ENCODE measurements at regions not wholly inside any gene's neighbourhood (a gene's known extent, or its start where the extent isn't known, plus 50 kb on each side); places are given as distances from the start of the nearest gene placed in this dataset.

DNA sequence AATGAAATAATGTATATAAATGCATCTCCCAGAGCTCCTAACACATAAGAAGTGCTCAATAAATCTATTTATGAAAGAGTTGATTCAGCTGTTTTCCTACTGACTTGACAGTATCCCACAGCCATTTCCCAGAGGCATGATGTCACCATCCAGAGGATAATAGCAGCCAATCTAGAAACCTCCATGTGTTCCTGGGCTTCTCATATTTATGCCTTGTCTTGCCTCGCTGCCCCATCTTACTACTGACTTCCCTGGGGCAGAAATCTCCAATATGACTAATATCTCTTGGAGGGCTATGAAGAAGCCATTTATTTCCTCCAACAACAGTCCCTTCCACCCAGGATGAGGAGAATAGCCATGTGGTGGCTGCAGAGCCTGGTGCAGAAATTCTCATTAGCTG lies 115.4 kb upstream of the NAV2 start:
- H3K4me3 ChIP-seq (ENCODE audit: low read depth, low read length, poor library complexity, severe bottlenecking), result no peak overlapping the region
- H3K27me3 ChIP-seq (ENCODE audit: insufficient read depth, low read length), result no peaks in the 10 kb centered on the region
- no peak overlapping the region for H3K9ac ChIP-seq (ENCODE audit: low read length)
- no peaks in the 10 kb centered on the region for H3K36me3 ChIP-seq (ENCODE audit: insufficient read depth, low read length)
- H4K20me1 ChIP-seq (ENCODE audit: insufficient read depth, low read length), result no peaks in the 10 kb centered on the region
- H3K9me2 ChIP-seq (ENCODE audit: low read depth, low read length), result no peaks in the 10 kb centered on the region
- H3K9me3 ChIP-seq (ENCODE audit: low read length), result no peaks in the 10 kb centered on the region
- H3K27ac ChIP-seq (ENCODE audit: low read depth, low read length, poor library complexity, severe bottlenecking), result no peak overlapping the region
- H3K4me1 ChIP-seq (ENCODE audit: insufficient read depth, low read length, severe bottlenecking), result no peaks in the 10 kb centered on the region
- TF ChIP-seq, protein P1, sequence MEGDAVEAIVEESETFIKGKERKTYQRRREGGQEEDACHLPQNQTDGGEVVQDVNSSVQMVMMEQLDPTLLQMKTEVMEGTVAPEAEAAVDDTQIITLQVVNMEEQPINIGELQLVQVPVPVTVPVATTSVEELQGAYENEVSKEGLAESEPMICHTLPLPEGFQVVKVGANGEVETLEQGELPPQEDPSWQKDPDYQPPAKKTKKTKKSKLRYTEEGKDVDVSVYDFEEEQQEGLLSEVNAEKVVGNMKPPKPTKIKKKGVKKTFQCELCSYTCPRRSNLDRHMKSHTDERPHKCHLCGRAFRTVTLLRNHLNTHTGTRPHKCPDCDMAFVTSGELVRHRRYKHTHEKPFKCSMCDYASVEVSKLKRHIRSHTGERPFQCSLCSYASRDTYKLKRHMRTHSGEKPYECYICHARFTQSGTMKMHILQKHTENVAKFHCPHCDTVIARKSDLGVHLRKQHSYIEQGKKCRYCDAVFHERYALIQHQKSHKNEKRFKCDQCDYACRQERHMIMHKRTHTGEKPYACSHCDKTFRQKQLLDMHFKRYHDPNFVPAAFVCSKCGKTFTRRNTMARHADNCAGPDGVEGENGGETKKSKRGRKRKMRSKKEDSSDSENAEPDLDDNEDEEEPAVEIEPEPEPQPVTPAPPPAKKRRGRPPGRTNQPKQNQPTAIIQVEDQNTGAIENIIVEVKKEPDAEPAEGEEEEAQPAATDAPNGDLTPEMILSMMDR (IDR thresholded peaks at IDR 0.05; ENCODE audit: low read length), result no peak
- no peak for TF ChIP-seq EZH2 (IDR thresholded peaks at IDR 0.05; ENCODE audit: borderline replicate concordance, low read length)
- no peak overlapping the region for H3K4me2 ChIP-seq (ENCODE audit: low read length)
- H2AFZ ChIP-seq (ENCODE audit: low read length), result no peak overlapping the region
- H3F3A ChIP-seq (ENCODE audit: insufficient read depth, low read length), result no peaks in the 10 kb centered on the region
- no peaks in the 10 kb centered on the region for H3K79me2 ChIP-seq (ENCODE audit: insufficient read depth, low read length)

DNA sequence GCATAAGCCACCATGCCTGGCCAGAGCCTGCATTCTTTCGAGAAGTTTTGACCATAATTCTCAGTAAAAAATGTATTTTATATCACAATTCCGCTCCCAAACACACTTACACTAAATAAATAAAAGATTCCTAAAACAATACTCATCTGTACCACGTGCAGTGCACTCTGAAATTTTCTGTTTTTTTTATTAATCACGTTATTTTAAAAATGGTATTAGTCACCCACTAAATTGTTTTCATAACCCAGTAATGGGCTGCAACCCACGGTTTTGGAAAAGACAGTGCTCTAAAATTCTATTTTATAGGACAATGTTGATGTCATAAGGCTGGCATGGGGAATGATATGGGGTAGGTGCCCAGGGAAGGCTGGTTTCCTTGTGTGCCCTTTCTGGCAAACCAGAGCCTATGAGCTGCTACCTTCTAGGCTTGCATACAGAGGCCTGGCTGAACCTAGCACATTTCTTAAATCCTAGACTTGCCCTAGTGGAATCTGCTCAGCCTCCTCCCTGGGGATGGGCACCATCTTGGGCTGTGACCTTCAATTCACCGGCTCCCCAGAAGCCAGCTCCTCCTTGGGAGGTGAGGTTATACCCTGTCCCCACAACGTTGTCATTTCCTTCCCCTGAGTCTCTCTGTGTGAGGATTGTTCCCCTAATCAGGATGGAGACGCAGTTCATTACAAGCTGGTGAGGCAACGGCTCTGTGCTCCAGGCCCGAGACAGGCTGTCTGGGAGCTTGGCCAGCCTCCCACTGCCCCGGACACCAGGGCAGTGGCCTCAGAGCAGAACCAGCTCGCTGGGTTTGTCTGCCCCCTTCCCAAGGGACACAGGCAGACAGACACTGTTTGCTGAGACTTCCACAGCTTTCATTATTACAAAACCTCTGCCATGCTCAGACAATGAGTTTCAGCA lies 116.5 kb upstream of the NAV2 start:
- Histone ChIP-seq H3K4me3 (ENCODE audit: low read depth, low read length, poor library complexity, severe bottlenecking) (no peak overlapping the region), H3K9me3 (ENCODE audit: low read length) (no peaks in the 10 kb centered on the region), H4K20me1 (ENCODE audit: insufficient read depth, low read length) (no peaks in the 10 kb centered on the region), H3K4me2 (ENCODE audit: low read length) (no peak overlapping the region), H3K27ac (ENCODE audit: low read depth, low read length, poor library complexity, severe bottlenecking) (no peak overlapping the region), H3K4me1 (ENCODE audit: insufficient read depth, low read length, severe bottlenecking) (no peaks in the 10 kb centered on the region), H3K27me3 (ENCODE audit: insufficient read depth, low read length) (no peaks in the 10 kb centered on the region), H2AFZ (ENCODE audit: low read length) (no peak overlapping the region), H3K79me2 (ENCODE audit: insufficient read depth, low read length) (no peaks in the 10 kb centered on the region), H3K9me2 (ENCODE audit: low read depth, low read length) (no peaks in the 10 kb centered on the region), H3K36me3 (ENCODE audit: insufficient read depth, low read length) (no peaks in the 10 kb centered on the region), H3F3A (ENCODE audit: insufficient read depth, low read length) (no peaks in the 10 kb centered on the region), H3K9ac (ENCODE audit: low read length) (no peak overlapping the region)
- no peak for TF ChIP-seq EZH2 (IDR thresholded peaks at IDR 0.05; ENCODE audit: borderline replicate concordance, low read length)
- TF ChIP-seq, protein P1 (IDR thresholded peaks at IDR 0.05; ENCODE audit: low read length), result no peak

DNA sequence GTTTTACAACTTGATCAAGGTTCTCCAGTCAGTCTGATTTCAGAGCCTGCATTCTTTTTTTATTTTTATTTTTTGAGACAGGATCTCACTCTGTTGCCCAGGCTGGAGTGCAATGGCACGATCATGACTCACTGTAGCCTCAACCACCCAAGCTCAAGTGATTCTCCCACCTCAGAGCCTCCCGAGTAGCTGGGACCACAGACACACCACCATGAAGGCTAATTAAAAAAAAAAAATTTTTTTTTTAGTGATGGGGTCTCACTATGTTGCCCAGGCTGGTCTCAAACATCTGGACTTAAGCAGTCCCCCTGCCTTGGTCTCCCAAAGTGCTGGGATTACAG lies 117.2 kb upstream of the NAV2 start:
- Histone ChIP-seq H3F3A (ENCODE audit: insufficient read depth, low read length) (no peaks in the 10 kb centered on the region), H3K36me3 (ENCODE audit: insufficient read depth, low read length) (no peaks in the 10 kb centered on the region), H3K4me3 (ENCODE audit: low read depth, low read length, poor library complexity, severe bottlenecking) (no peak overlapping the region), H3K79me2 (ENCODE audit: insufficient read depth, low read length) (no peaks in the 10 kb centered on the region), H4K20me1 (ENCODE audit: insufficient read depth, low read length) (no peaks in the 10 kb centered on the region), H3K27ac (ENCODE audit: low read depth, low read length, poor library complexity, severe bottlenecking) (no peak overlapping the region), H3K4me1 (ENCODE audit: insufficient read depth, low read length, severe bottlenecking) (no peaks in the 10 kb centered on the region), H3K9me2 (ENCODE audit: low read depth, low read length) (no peaks in the 10 kb centered on the region), H2AFZ (ENCODE audit: low read length) (no peak overlapping the region), H3K27me3 (ENCODE audit: insufficient read depth, low read length) (no peaks in the 10 kb centered on the region), H3K9me3 (ENCODE audit: low read length) (no peaks in the 10 kb centered on the region), H3K4me2 (ENCODE audit: low read length) (no peak overlapping the region), H3K9ac (ENCODE audit: low read length) (no peak overlapping the region)
- TF ChIP-seq EZH2 (IDR thresholded peaks at IDR 0.05; ENCODE audit: borderline replicate concordance, low read length), result no peak
- TF ChIP-seq, protein P1 (IDR thresholded peaks at IDR 0.05; ENCODE audit: low read length), result no peak

Measured in OCI-LY1 (cell line).